Thyroid gland (tissue), 4 donors: ENCODE measurements at regions not wholly inside any gene's neighbourhood (a gene's known extent, or its start where the extent isn't known, plus 50 kb on each side); places are given as distances from the start of the nearest gene placed in this dataset.

Source experiments
- DNase-seq, 2 donors: peaks; one replicate each; pipeline ENCODE4 v3.0.0-alpha.2; 2019
- H3K27ac ChIP-seq, 3 donors: fragments of 200-600 bp; sonication (generic); 1 replicate in 2 of 3; 2 replicates in 1 of 3; pipeline ENCODE4 v1.5.1; 2016 to 2019; ENCODE audit warnings: mild to moderate bottlenecking in 1 of 3, moderate library complexity in 1 of 3
- H3K27me3 ChIP-seq: fragments of 200-600 bp; sonication (generic); one replicate; pipeline ENCODE4 v1.5.1; 2019
- H3K36me3 ChIP-seq, 2 donors: fragments of 200-600 bp; sonication (generic); one replicate each; pipeline ENCODE4 v1.5.1; 2016 to 2019
- H3K4me1 ChIP-seq, 2 donors: fragments of 200-600 bp; sonication (generic); one replicate each; pipeline ENCODE4 v1.5.1; 2017 to 2019
- H3K4me3 ChIP-seq, 3 donors: fragments of 200-600 bp; sonication (generic); replicated peaks in 1 of 3; 1 replicate in 2 of 3; 2 replicates in 1 of 3; pipeline ENCODE4 v1.5.1; 2016; ENCODE audit warnings: mild to moderate bottlenecking in 1 of 3
- H3K9me3 ChIP-seq: fragments of 200-600 bp; sonication (generic); one replicate; pipeline ENCODE4 v1.5.1; 2017
- POLR2A ChIP-seq, 2 donors: fragments of 450-650 bp; IDR thresholded peaks; one replicate each; pipeline ENCODE4 v1.6.1; 2017; ENCODE audit warnings: antibody characterized with exemption in 2 of 2, mild to moderate bottlenecking in 2 of 2, moderate library complexity in 1 of 2
- WGBS, 2 donors: methylation state at CpG; one replicate each; pipeline ENCODE4 v1.1.5; 2017; 5-methylcytosine and 5-hydroxymethylcytosine counted together
- intact Hi-C: fragments of 100-400 bp; cut with DNase I; formaldehyde crosslinking; loops from one replicate; pipeline ENCODE4 v1.15.1; 2023
- TF ChIP-seq, protein P1 (sequence below), 6 experiments: fragments of 200-600 bp in 3 of 6; fragments of 450-650 bp in 3 of 6; sonication (generic) in 3 of 6; IDR thresholded peaks; one replicate each; pipeline ENCODE4 v1.5.1; 2016 to 2019; ENCODE audit warnings: antibody characterized with exemption in 6 of 6, mild to moderate bottlenecking in 2 of 6, inconsistent platforms in 1 of 6, moderate library complexity in 1 of 6

DNA sequence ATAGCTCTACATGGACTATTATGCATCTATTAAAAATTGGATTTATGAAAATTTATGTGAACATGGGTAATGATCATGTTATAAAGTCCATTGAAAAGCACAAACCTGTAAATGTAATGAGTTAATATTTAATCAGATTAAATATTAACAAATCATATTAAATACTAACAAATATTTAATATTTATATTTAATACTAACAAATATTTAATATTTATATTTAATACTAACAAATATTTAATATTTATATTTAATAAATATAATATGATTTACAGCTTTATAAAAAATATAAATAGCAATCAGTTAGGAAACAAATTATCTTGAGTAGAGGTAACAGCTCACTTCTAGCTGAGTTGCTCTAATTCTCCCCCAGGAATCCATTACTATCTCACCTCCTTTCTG, 758.0 kb upstream of the USP15 start:
- Histone ChIP-seq H3K36me3 (no peaks in the 10 kb centered on the region), H3K27ac (no peak overlapping the region), H3K9me3 (no peaks in the 10 kb centered on the region), H3K4me3 (no peak overlapping the region), H3K27me3 (no peaks in the 10 kb centered on the region), H3K4me1 (no peaks in the 10 kb centered on the region)
- TF ChIP-seq, protein P1, sequence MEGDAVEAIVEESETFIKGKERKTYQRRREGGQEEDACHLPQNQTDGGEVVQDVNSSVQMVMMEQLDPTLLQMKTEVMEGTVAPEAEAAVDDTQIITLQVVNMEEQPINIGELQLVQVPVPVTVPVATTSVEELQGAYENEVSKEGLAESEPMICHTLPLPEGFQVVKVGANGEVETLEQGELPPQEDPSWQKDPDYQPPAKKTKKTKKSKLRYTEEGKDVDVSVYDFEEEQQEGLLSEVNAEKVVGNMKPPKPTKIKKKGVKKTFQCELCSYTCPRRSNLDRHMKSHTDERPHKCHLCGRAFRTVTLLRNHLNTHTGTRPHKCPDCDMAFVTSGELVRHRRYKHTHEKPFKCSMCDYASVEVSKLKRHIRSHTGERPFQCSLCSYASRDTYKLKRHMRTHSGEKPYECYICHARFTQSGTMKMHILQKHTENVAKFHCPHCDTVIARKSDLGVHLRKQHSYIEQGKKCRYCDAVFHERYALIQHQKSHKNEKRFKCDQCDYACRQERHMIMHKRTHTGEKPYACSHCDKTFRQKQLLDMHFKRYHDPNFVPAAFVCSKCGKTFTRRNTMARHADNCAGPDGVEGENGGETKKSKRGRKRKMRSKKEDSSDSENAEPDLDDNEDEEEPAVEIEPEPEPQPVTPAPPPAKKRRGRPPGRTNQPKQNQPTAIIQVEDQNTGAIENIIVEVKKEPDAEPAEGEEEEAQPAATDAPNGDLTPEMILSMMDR (IDR thresholded peaks at IDR 0.05): no peak
- no peak for TF ChIP-seq POLR2A (IDR thresholded peaks at IDR 0.05)
- DNase-seq: no peak
- intact Hi-C loops: no loop called here

DNA sequence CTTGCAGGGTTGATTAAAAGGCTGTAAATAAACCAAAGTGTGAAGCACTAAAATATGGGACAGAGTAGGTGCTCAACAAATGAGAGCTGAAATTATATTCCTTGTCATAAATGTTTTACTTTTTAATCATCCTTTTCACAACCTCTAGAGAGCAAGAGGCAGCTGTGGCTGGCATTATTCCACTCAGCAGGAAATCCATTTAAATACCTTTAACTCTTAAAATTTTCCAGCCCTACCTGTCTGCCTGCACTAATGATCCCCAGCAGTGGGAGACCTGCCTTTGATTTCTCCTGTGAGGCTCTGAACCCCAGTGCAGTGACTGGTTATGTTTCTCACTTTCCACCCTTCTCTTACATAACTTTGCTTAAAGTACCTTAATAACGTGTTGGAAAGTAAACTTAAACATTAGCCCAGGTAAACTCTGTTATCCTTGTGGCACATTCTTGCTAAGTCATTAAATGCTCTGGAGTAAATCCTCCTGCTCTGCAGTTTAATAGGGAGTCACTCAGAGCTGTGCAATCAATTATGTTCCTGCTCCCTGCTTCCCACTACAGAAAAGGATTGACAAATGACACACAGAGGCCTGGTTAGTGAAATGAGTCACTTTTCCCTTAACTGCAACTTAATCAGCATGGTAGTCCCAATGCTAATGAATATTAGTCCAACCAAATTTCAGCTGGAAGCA, 755.7 kb upstream of the USP15 start:
- Histone ChIP-seq H3K9me3 (no peaks in the 10 kb centered on the region), H3K36me3 (no peaks in the 10 kb centered on the region), H3K4me1 (no peaks in the 10 kb centered on the region), H3K4me3 (no peak overlapping the region), H3K27me3 (no peaks in the 10 kb centered on the region), H3K27ac (no peak overlapping the region)
- intact Hi-C loops: no loop called here
- no peak for TF ChIP-seq POLR2A (IDR thresholded peaks at IDR 0.05)
- TF ChIP-seq, protein P1 (IDR thresholded peaks at IDR 0.05): no peak
- no peak for DNase-seq
- WGBS, 2 donors: 3% methylated on average over 1 of the region's 1 CpG

DNA sequence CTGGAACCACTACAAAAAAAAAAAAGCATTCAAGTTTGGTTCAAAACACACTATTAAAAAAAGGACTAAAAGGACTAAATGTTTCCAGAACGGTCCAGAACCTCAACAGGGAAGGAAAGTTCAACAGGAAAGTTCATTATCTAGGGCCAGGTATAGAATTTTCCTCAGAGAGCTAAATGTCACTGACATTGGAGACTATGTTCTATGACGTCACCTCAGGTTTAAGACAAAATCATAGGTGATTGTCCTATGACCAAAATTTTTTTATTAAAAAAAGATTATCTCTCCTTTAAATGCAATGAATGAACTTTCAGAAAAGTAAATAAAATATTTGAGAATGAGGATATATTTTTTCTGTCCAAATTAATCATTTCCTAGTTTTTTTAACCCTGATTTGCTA, 746.7 kb upstream of the USP15 start:
- Histone ChIP-seq H3K4me3 (no peak overlapping the region), H3K27me3 (no peaks in the 10 kb centered on the region), H3K4me1 (no peaks in the 10 kb centered on the region), H3K36me3 (no peaks in the 10 kb centered on the region), H3K9me3 (no peaks in the 10 kb centered on the region), H3K27ac (no peak overlapping the region)
- DNase-seq: no peak
- WGBS, 2 donors: 73 to 85% methylated on average over 2 of the region's 2 CpGs
- intact Hi-C loops: no loop called here
- TF ChIP-seq, protein P1 (IDR thresholded peaks at IDR 0.05): no peak
- no peak for TF ChIP-seq POLR2A (IDR thresholded peaks at IDR 0.05)

DNA sequence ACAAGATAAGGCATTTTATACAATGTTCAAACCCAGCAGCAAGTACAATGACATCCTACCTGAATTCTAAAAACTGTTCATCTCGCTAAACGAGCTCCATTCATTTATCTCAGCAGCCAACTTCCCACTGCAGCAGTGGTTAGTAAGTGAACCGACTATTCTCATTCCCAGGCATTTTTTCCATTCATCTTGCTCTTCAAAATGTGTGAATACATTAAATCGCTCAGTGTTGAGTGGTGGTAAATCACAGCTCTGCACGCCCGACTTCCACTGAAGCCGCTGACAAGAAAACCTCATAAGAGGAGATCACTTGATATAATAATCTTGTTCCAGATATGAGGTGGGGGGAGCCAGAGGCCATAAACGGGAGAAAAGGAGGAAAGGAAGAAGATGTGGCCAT, 746.2 kb upstream of the USP15 start:
- Histone ChIP-seq H3K4me3 (no peak overlapping the region), H3K27me3 (no peaks in the 10 kb centered on the region), H3K27ac (no peak overlapping the region), H3K4me1 (no peaks in the 10 kb centered on the region), H3K9me3 (no peaks in the 10 kb centered on the region), H3K36me3 (no peaks in the 10 kb centered on the region)
- 71 to 83% methylated on average over 8 of the region's 8 CpGs for WGBS, 2 donors
- TF ChIP-seq, protein P1 (IDR thresholded peaks at IDR 0.05): no peak
- intact Hi-C loops: no loop called here
- no peak for DNase-seq

DNA sequence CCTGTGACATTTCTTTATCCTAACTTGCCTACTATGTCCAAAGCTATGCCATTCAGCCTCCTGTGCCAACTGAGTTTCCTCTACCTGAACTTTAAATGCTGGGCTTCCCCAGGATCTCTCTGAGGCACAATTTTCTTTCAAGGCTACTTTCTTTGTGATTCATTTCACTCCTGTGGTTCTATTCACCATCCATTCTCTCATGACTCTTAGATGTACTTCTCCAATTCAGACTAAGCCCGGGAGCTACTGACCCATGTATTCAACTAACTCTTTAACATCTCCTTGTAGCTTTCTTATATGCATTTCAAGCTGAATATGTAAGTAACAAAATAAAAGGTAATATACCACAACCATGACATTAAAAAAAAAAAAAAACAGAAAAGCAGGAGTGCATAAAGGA, 738.9 kb upstream of the USP15 start:
- H3K4me3 ChIP-seq: no peak overlapping the region
- DNase-seq: no peak
- H3K9me3 ChIP-seq: no peaks in the 10 kb centered on the region
- intact Hi-C loops: no loop called here
- H3K27ac ChIP-seq: no peak overlapping the region
- no peak for TF ChIP-seq POLR2A (IDR thresholded peaks at IDR 0.05)
- TF ChIP-seq, protein P1 (IDR thresholded peaks at IDR 0.05): no peak
- 52 to 68% methylated on average over 1 of the region's 1 CpG for WGBS, 2 donors
- H3K4me1 ChIP-seq: no peaks in the 10 kb centered on the region
- H3K27me3 ChIP-seq: no peaks in the 10 kb centered on the region
- no peaks in the 10 kb centered on the region for H3K36me3 ChIP-seq
